ENCODE measurements at regions not wholly inside any gene's neighbourhood (a gene's known extent, or its start where the extent isn't known, plus 50 kb on each side); places are given as distances from the start of the nearest gene placed in this dataset.

DNA sequence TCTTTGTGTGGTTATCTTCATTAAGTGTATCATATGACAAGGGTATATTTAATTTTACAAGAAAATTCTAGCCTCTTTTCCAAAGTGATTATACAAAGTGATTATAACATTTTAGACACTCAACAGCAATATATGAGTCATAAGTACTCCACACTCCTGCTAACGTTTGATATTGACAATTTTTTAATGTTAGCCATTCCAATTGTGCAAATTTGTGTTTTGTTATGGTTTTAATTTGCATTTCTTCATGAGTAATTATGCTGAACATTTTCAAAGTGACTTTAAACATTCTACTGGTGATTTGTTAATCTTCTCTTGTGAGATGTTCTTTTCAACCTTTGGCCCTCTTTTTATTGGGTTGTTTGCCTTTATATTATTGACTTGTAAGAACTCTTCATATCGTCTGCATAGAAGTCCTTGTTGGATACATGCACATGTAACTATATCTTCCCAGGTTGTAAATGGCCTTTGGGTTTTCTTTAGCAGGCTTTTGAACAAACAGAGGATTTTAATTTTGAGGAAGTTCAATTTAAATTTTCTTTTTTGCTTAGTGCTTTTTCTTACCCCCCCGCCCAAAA is 771.6 kb upstream of the ZNF608 start:
- no peak overlapping the region for H3K4me3 ChIP-seq (ENCODE audit: low read length)
- TF ChIP-seq EZH2 (IDR thresholded peaks at IDR 0.05; ENCODE audit: low read length, unreplicated experiment) (no peak), EZH2phosphoT487 (IDR thresholded peaks at IDR 0.05; ENCODE audit: borderline replicate concordance, low read length) (no peak)
- TF ChIP-seq, protein P1, sequence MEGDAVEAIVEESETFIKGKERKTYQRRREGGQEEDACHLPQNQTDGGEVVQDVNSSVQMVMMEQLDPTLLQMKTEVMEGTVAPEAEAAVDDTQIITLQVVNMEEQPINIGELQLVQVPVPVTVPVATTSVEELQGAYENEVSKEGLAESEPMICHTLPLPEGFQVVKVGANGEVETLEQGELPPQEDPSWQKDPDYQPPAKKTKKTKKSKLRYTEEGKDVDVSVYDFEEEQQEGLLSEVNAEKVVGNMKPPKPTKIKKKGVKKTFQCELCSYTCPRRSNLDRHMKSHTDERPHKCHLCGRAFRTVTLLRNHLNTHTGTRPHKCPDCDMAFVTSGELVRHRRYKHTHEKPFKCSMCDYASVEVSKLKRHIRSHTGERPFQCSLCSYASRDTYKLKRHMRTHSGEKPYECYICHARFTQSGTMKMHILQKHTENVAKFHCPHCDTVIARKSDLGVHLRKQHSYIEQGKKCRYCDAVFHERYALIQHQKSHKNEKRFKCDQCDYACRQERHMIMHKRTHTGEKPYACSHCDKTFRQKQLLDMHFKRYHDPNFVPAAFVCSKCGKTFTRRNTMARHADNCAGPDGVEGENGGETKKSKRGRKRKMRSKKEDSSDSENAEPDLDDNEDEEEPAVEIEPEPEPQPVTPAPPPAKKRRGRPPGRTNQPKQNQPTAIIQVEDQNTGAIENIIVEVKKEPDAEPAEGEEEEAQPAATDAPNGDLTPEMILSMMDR (conservative IDR thresholded peaks at IDR 0.05; ENCODE audit: low read depth, low read length): no peak
- H3K4me2 ChIP-seq (ENCODE audit: low read length): no peak overlapping the region
- POLR2A ChIA-PET (ENCODE audit: unreplicated experiment): no interaction called here
- no peak overlapping the region for H2AFZ ChIP-seq (ENCODE audit: low read length)
- no peak overlapping the region for H3K9ac ChIP-seq (ENCODE audit: low read length)
- intact Hi-C loops (cut with micrococcal nuclease): no loop called here
- ATAC-seq: no peak
- H3K9me3 ChIP-seq (ENCODE audit: low read length): no peaks in the 10 kb centered on the region
- BruUV-seq (replicated peaks): no TSS peak
- no peaks in the 10 kb centered on the region for H3K4me1 ChIP-seq (ENCODE audit: insufficient read depth, low read length)
- CTCF ChIA-PET: no interaction called here
- H3K27me3 ChIP-seq (ENCODE audit: low read length): no peaks in the 10 kb centered on the region
- no peak overlapping the region for H3K27ac ChIP-seq (ENCODE audit: low read length)
- H3F3A ChIP-seq (ENCODE audit: low read length, unreplicated experiment): no peaks in the 10 kb centered on the region
- H4K20me1 ChIP-seq (ENCODE audit: low read length): no peaks in the 10 kb centered on the region
- H3K9me2 ChIP-seq (replicated peaks; ENCODE audit: low read length): no peaks in the 10 kb centered on the region
- H3K79me2 ChIP-seq (ENCODE audit: low read length): no peaks in the 10 kb centered on the region
- DNase-seq: no peak
- no peaks in the 10 kb centered on the region for H3K36me3 ChIP-seq (ENCODE audit: low read depth, low read length)

GRCh38 chr5:125521289-125521688 is 774.9 kb upstream of the ZNF608 start:
- no peak overlapping the region for H3K4me3 ChIP-seq (ENCODE audit: low read length)
- no peaks in the 10 kb centered on the region for H4K20me1 ChIP-seq (ENCODE audit: low read length)
- ATAC-seq: no peak
- ChIA-PET CTCF (no interaction called here), POLR2A (ENCODE audit: unreplicated experiment) (no interaction called here)
- no peaks in the 10 kb centered on the region for H3K79me2 ChIP-seq (ENCODE audit: low read length)
- no peaks in the 10 kb centered on the region for H3K4me1 ChIP-seq (ENCODE audit: insufficient read depth, low read length)
- no peak for DNase-seq
- H3K9ac ChIP-seq (ENCODE audit: low read length): no peak overlapping the region
- H3K36me3 ChIP-seq (ENCODE audit: low read depth, low read length): no peaks in the 10 kb centered on the region
- H3K27me3 ChIP-seq (ENCODE audit: low read length): no peaks in the 10 kb centered on the region
- no peak for TF ChIP-seq EZH2phosphoT487 (IDR thresholded peaks at IDR 0.05; ENCODE audit: borderline replicate concordance, low read length)
- no peak for TF ChIP-seq EZH2 (IDR thresholded peaks at IDR 0.05; ENCODE audit: low read length, unreplicated experiment)
- TF ChIP-seq, protein P1 (conservative IDR thresholded peaks at IDR 0.05; ENCODE audit: low read depth, low read length): no peak
- intact Hi-C loops (cut with micrococcal nuclease): no loop called here
- no peak overlapping the region for H3K27ac ChIP-seq (ENCODE audit: low read length)
- H3F3A ChIP-seq (ENCODE audit: low read length, unreplicated experiment): no peaks in the 10 kb centered on the region
- H3K9me2 ChIP-seq (replicated peaks; ENCODE audit: low read length): no peaks in the 10 kb centered on the region
- no peak overlapping the region for H3K4me2 ChIP-seq (ENCODE audit: low read length)
- H2AFZ ChIP-seq (ENCODE audit: low read length): no peak overlapping the region
- BruUV-seq (replicated peaks): no TSS peak
- H3K9me3 ChIP-seq (ENCODE audit: low read length): no peaks in the 10 kb centered on the region

- no peak overlapping the region for H3K27ac ChIP-seq (ENCODE audit: low read length)
- H2AFZ ChIP-seq (ENCODE audit: low read length): no peak overlapping the region
- CTCF ChIA-PET: no interaction called here
- POLR2A ChIA-PET (ENCODE audit: unreplicated experiment): no interaction called here
- intact Hi-C loops (cut with micrococcal nuclease): no loop called here
- H4K20me1 ChIP-seq (ENCODE audit: low read length): no peaks in the 10 kb centered on the region
- no peaks in the 10 kb centered on the region for H3F3A ChIP-seq (ENCODE audit: low read length, unreplicated experiment)
- DNase-seq (peak; percentile 17), ATAC-seq (no peak)
- no peaks in the 10 kb centered on the region for H3K9me3 ChIP-seq (ENCODE audit: low read length)
- no TSS peak for BruUV-seq (replicated peaks)
- H3K36me3 ChIP-seq (ENCODE audit: low read depth, low read length): no peaks in the 10 kb centered on the region
- no peak overlapping the region for H3K4me2 ChIP-seq (ENCODE audit: low read length)
- H3K4me1 ChIP-seq (ENCODE audit: insufficient read depth, low read length): no peaks in the 10 kb centered on the region
- TF ChIP-seq EZH2phosphoT487 (IDR thresholded peaks at IDR 0.05; ENCODE audit: borderline replicate concordance, low read length): no peak
- no peak for TF ChIP-seq EZH2 (IDR thresholded peaks at IDR 0.05; ENCODE audit: low read length, unreplicated experiment)
- TF ChIP-seq, protein P1 (conservative IDR thresholded peaks at IDR 0.05; ENCODE audit: low read depth, low read length): no peak
- no peaks in the 10 kb centered on the region for H3K9me2 ChIP-seq (replicated peaks; ENCODE audit: low read length)
- H3K4me3 ChIP-seq (ENCODE audit: low read length): no peak overlapping the region
- H3K79me2 ChIP-seq (ENCODE audit: low read length): no peaks in the 10 kb centered on the region
- no peak overlapping the region for H3K9ac ChIP-seq (ENCODE audit: low read length)
- no peaks in the 10 kb centered on the region for H3K27me3 ChIP-seq (ENCODE audit: low read length)
These were observed 778.9 kb upstream of the ZNF608 start for GRCh38 chr5:125525356-125525755.
